ENCODE measurements at regions not wholly inside any gene's neighbourhood (a gene's known extent, or its start where the extent isn't known, plus 50 kb on each side); places are given as distances from the start of the nearest gene placed in this dataset.

GRCh38 chr15:94856267-94856854, 625.0 kb downstream of the MCTP2 start:
- Histone ChIP-seq H3K27ac (ENCODE audit: low read depth, low read length) (no peak overlapping the region), H3K14ac (ENCODE audit: insufficient read length) (no peak overlapping the region), H2AFZ (ENCODE audit: low read length) (no peak overlapping the region), H3K9ac (replicated peaks in 1 of 4; ENCODE audit: extremely low read depth in 1 of 4, low read depth in 3 of 4, low read length in 3 of 4) (no peak overlapping the region), H3K56ac (replicated peaks; ENCODE audit: insufficient read length, low read depth, low read length) (no peak overlapping the region), H3K27me3 (replicated peaks in 1 of 4; ENCODE audit: control insufficient read depth in 3 of 4, extremely low read depth in 1 of 4, insufficient read depth in 3 of 4, low read length in 3 of 4) (no peaks in the 10 kb centered on the region), H2AK5ac (ENCODE audit: low read depth, low read length) (no peak overlapping the region), H2BK12ac (ENCODE audit: low read depth, low read length) (no peak overlapping the region), H3K23me2 (ENCODE audit: low read depth, low read length) (no peaks in the 10 kb centered on the region), H4K20me1 (replicated peaks in 1 of 2; ENCODE audit: control insufficient read depth in 1 of 2, insufficient read depth in 2 of 2, low read length in 2 of 2) (no peaks in the 10 kb centered on the region), H3K4me3 (ENCODE audit: extremely low read depth in 1 of 4, insufficient read depth in 2 of 4, low read depth in 3 of 4, low read length in 4 of 4) (no peak overlapping the region), H3K79me1 (ENCODE audit: low read depth, low read length) (no peaks in the 10 kb centered on the region), H3K9me3 (ENCODE audit: insufficient read depth in 2 of 2, low read depth in 1 of 2, low read length in 1 of 2) (peaks cover 0 to 3% of the 10 kb centered on the region in 2 experiments; a peak in 2 of 4 replicates), H3K4ac (replicated peaks; ENCODE audit: insufficient read length, low read depth, low read length) (no peak overlapping the region), H4K5ac (ENCODE audit: insufficient read length, low read depth, low read length) (no peak overlapping the region), H4K91ac (replicated peaks; ENCODE audit: insufficient read length, low read length) (no peak overlapping the region), H3K18ac (ENCODE audit: extremely low read depth, low read length) (no peak overlapping the region), H2BK120ac (replicated peaks; ENCODE audit: low read depth, low read length) (no peak overlapping the region), H2BK20ac (ENCODE audit: low read length) (no peak overlapping the region), H2BK15ac (ENCODE audit: low read length) (no peak overlapping the region), H2BK5ac (ENCODE audit: low read depth, low read length) (no peak overlapping the region), H3K4me1 (replicated peaks in 1 of 4; ENCODE audit: control insufficient read depth in 3 of 4, insufficient read depth in 4 of 4, low read length in 3 of 4) (no peaks in the 10 kb centered on the region), H4K8ac (ENCODE audit: extremely low read depth, insufficient read depth, low read length) (no peak overlapping the region), H3K79me2 (ENCODE audit: control insufficient read depth in 1 of 2, insufficient read depth in 2 of 2, low read length in 2 of 2) (no peaks in the 10 kb centered on the region), H3K23ac (ENCODE audit: insufficient read length) (no peak overlapping the region), H3K36me3 (ENCODE audit: control insufficient read depth in 2 of 4, insufficient read depth in 4 of 4, low read length in 3 of 4) (no peaks in the 10 kb centered on the region; a peak in 1 of 8 replicates), H3K4me2 (ENCODE audit: insufficient read depth in 1 of 2, low read depth in 2 of 2, low read length in 2 of 2) (no peak overlapping the region)
- TF ChIP-seq SRF (IDR thresholded peaks at IDR 0.05; ENCODE audit: low read depth, low read length) = no peak
- TF ChIP-seq SP2 (IDR thresholded peaks at IDR 0.05; ENCODE audit: low read length) = no peak
- no peak for TF ChIP-seq SP1 (IDR thresholded peaks at IDR 0.05; ENCODE audit: low read depth, low read length)
- no peak for TF ChIP-seq BACH1 (IDR thresholded peaks at IDR 0.05; ENCODE audit: low read length)
- TF ChIP-seq TAF7 (optimal IDR thresholded peaks at IDR 0.05; ENCODE audit: borderline replicate concordance, low read depth, low read length) = no peak
- TF ChIP-seq CHD1 (IDR thresholded peaks at IDR 0.05; ENCODE audit: low read depth, low read length) = no peak
- DNase-seq (ENCODE audit: low read depth in 1 of 2, low spot score in 2 of 2) (no peak), FAIRE-seq (no peak)
- POLR2A ChIA-PET (ENCODE audit: partially characterized antibody) = no interaction called here
- CTCF ChIA-PET (ENCODE audit: partially characterized antibody) = interaction anchor here (0.6 kb wide), 1 partner anchor 74 kb away, joined by 3 read pairs; no protein-coding TSS in a partner anchor
- 96% methylated on average over 7 of the region's 50 CpGs; no CpG with 5 or more reads in 1 of the 2 experiments for WGBS, 2 experiments (ENCODE audit: extremely low coverage in 1 of 2, insufficient coverage in 1 of 2, insufficient read length in 1 of 2, insufficient replicate concordance in 2 of 2, low coverage in 1 of 2, low lambda C conversion rate in 2 of 2, missing lambda C conversion rate in 1 of 2)

All from H1 (cell line).